GM21423 (cell line): ENCODE measurements at regions not wholly inside any gene's neighbourhood (a gene's known extent, or its start where the extent isn't known, plus 50 kb on each side); places are given as distances from the start of the nearest gene placed in this dataset.
A peak's percentile ranks its signal among the peaks of the same experiment; 100 is the strongest.

ENCODE experiments used
- ATAC-seq: cut with Tn5 transposase; IDR thresholded peaks from one replicate; pipeline ENCODE4 v1.9.1; 2021; ENCODE audit warnings: mild to moderate bottlenecking, moderate library complexity; ENCODE audit not compliant: unreplicated experiment

- peak; percentile 45 for ATAC-seq
Observed at GRCh38 chr5:160961038-160961437, 109.0 kb upstream of the ATP10B start.

GRCh38 chr5:160960592-160960991 is 108.6 kb upstream of the ATP10B start:
- ATAC-seq: no peak

DNA sequence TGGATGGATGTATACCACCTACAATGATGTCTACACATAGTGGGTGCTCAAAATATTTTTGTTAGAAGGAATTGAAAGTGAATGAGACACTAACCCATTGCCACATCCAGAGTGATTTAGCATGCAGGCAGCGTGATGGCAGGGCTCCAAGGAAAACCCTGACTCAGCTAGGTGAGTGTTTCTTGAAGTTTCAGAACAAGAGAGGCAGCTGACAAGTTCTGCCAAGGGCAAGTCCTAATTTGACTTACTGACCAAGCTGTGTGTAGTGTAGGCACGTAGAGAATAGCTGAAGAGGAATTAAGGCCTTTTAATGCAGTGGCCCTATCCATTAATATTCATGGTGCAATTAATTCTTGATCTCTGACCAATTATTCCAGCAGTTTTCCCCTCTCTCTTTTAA is 107.8 kb upstream of the ATP10B start:
- ATAC-seq: peak; percentile 65

DNA sequence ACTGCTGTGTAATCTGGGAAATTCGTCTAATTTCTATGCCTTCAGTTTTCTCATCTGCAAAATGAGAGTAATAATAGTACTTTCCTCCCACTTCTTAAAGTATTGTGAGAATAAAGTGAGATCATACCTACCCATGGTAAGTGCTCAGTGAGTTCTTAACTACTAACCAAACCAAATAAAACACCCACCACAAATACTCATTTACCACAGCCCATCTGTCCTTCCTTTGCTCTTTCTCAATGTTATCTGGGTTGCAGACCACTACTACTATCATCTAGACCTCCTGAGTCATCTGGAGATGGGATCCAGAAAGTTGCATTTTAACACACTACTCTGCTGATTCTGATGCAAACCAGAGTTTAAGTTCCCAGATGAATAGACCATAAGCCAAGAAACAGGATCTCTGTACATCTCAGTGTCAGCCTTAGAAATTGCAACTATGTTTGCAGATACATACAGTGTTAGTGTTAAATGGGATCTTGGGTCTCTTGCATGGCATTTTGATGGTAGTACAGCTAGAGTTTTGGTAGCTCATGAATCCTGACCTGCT is 105.4 kb upstream of the ATP10B start:
- peak; percentile 32 for ATAC-seq

GRCh38 chr5:160956051-160956450 is 104.0 kb upstream of the ATP10B start:
- no peak for ATAC-seq

DNA sequence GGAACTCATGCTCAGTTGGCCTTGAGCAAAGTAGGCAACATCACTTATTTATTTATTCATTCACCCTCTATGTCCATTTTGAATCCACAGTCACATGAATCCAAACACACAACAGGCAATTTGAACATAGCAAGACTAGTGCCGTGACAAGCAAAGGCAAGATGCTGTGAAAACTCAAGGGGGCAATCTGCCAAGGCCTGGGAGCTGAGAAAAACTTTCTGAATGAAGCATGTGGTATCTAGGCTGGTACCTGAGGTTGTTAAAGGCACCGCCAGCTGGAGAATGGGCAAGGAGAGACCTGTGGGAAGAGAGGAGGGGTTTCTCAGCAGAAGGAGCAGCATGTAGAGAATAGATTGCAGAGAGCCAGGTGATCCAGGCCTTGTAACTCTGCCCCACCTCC is 98.3 kb upstream of the ATP10B start:
- ATAC-seq: no peak

- ATAC-seq: no peak
Observed at GRCh38 chr5:160940725-160941124, 88.7 kb upstream of the ATP10B start.

- no peak for ATAC-seq
Observed at GRCh38 chr5:160938532-160938931, 86.5 kb upstream of the ATP10B start.

GRCh38 chr5:160937570-160937969 is 85.6 kb upstream of the ATP10B start:
- ATAC-seq: no peak

DNA sequence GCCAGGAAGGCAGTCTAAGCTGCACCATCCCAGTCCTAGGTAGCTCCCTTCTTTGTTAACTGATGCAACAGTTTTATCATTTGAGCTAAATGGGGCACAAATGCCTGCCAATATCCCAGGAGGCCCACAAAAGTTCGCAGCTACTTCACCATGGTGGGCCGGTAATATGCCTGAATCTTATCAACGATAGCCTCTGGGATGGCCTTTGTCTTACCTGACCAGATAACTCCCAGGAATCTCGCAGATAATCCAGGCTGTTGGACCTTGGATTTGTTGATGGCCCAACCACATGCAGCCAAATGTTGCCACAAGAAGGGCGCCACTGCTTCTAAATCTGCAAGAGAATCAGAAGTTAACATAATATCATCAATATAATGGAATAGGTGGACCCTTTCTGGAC is 83.8 kb upstream of the ATP10B start:
- ATAC-seq: no peak

DNA sequence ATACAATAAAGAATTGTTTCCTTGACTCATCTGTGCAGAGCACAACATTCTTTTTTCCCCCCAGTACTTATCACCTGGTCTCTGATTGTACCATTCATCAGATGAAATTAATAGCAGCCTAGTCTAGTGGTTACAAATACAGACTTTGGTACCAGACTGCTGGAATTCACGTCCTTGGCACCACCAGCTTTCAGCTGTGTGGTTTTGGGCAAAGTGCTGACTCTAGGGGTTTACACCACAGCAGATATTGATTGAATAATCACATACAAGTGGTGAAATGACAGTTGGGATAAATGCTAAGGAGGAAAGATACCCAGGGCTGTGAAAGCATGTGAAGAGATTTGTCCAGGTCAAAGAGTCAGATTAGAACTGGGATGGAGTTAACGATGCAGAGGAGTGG is 79.3 kb upstream of the ATP10B start:
- no peak for ATAC-seq

DNA sequence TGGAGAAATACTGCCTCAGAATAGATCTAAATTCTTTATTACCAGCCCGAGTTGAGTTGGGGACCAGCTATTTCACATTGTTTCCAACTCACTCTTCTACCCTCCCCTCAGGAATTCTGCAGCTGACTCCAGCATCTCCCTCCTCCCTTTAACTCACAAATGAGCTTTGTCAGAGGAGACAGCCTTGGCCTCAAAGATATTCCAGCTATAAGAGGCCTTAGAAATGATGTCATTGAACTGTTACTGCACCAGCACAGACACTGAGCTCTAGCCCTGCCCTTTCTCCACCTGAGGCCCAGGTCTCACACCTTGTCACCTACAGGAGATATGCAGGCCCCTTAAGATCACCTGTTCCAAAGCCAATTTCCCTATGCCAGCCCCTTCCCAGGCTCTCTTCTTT is 78.4 kb upstream of the ATP10B start:
- no peak for ATAC-seq

- ATAC-seq: no peak
Observed at GRCh38 chr5:160929906-160930305, 77.9 kb upstream of the ATP10B start.

- ATAC-seq: no peak
Observed at GRCh38 chr5:160929360-160929759, 77.3 kb upstream of the ATP10B start.

DNA sequence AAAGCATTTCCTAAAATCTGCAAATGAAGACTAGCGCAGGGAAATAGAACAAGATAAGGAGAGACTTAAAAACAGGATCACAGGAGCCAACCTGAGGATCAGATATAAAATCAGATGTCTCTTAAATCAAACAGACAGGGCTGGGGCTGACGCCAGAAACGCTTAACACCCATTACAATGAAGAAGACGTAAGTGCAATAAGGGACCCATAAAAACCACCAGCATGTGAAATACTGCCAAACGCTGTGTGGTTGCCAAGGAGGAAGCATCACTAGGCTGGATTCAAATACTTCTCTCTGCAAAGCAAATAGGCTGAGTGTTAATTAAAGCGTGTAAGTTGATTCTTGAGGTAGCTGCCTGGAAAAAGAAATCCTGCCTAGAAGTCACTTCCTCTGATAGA is 74.4 kb upstream of the ATP10B start:
- no peak for ATAC-seq

DNA sequence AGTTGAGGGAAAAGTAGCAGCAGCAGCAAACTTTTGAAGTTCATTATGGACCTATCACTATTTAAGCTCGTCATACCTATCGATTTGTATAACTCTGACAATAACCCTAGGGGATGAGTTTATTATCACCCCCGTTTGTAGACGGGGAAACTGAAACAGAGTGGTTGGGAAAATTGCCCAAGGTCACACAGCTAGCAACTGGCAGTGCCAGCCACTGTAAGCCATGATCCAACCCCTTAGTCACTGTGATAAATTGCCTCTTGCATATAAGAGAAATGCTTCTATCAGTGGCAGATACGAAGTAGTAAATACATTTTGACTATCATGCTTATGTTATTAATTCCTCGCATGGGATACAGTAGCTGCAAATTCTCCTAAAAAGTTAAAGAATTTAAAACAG is 73.3 kb upstream of the ATP10B start:
- ATAC-seq: no peak

DNA sequence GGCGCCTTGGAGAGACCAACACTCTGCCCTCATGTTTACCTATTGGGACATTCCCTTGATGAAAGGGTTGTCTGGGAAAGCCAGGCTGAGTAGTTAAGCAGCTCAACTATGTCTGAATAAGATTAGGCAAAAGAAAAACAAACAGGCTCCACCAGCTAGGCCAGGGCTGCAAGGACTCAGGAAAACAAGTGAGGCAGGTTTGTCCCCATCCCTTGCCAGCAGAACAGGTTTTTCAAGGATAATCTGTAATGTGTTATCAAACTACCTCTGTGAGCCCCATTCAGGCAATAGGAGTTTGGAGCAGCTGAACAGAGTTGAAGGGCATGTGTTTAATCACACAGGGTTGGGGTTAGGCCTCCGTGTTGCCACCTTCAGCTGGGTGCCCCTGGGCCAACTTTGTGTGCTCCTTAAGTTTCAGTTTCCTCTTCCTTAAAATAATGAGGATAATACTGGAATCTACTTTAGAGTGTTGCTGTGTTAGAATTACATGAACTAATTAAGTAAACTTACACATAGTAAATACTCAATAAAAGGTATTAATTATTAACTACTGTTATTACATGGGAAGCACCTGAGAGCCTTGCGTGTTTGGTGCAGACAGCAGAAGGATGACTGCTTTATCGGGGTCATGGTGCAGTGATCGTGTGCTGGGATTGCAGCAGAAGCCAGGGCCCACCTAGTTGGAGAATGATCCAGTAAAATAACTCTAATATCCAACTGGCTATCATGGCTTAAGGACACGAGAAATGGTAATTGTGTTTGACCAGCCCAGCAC is 72.1 kb upstream of the ATP10B start:
- ATAC-seq: no peak

GRCh38 chr5:160923411-160923810 is 71.4 kb upstream of the ATP10B start:
- ATAC-seq: no peak

DNA sequence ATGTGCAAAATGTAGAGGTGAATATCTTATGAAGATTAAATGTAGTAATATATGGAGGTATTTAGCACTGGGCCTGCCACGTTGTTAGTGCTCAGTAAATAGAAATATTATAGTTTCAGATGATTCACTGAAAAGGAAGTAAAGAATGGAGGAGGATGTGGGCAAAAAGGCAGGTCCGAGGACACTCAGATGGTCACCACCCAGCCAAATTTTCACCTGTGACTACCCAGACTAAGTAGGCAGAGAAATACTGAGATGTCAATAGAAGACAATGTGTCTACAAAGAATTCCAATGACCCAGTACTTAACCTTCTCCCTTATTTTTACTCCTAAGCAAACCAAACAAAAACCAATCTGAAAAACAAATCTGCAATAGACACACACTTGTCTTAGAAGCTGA is 70.3 kb upstream of the ATP10B start:
- no peak for ATAC-seq

- no peak for ATAC-seq
Observed at GRCh38 chr5:160921423-160922285, 69.6 kb upstream of the ATP10B start.

DNA sequence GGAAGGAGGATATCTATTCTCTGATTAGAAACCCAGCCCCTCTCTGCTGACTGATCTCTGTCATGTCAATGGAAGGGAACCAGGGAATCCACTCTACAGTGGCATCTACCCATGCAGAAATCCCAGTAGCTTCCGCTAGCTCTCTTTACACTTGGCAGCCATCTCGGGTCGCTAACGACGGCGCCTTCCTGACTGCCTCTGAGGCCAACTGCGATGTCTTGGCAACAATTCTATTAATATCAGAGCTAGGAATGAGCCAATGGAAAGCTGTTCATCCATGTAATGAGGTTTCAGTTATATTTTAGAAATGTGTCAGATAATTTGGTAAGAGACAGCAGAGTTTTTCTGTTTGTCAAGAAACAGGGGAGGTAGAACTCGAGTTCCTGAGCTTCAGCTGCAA is 67.6 kb upstream of the ATP10B start:
- no peak for ATAC-seq

GRCh38 chr5:160918386-160918785 is 66.4 kb upstream of the ATP10B start:
- ATAC-seq: no peak
